Mammary epithelial cell (primary cell): ENCODE measurements at regions not wholly inside any gene's neighbourhood (a gene's known extent, or its start where the extent isn't known, plus 50 kb on each side); places are given as distances from the start of the nearest gene placed in this dataset.

ENCODE experiments used
- EZH2 ChIP-seq: IDR thresholded peaks from 2 replicates; pipeline ENCODE4 v1.6.1; 2012; ENCODE audit warnings: low read length, inconsistent platforms, borderline replicate concordance
- TF ChIP-seq, protein P1 (sequence below), 2 donors: IDR thresholded peaks in 1 of 2; conservative IDR thresholded peaks in 1 of 2; 2 replicates each; pipeline ENCODE4 v1.5.1; 2011 to 2012; ENCODE audit warnings: inconsistent platforms in 2 of 2, low read length in 2 of 2, mild to moderate bottlenecking in 2 of 2, control low read depth in 1 of 2, low read depth in 1 of 2; ENCODE audit not compliant: insufficient read depth in 1 of 2; ENCODE audit errors: extremely low read depth in 1 of 2

DNA sequence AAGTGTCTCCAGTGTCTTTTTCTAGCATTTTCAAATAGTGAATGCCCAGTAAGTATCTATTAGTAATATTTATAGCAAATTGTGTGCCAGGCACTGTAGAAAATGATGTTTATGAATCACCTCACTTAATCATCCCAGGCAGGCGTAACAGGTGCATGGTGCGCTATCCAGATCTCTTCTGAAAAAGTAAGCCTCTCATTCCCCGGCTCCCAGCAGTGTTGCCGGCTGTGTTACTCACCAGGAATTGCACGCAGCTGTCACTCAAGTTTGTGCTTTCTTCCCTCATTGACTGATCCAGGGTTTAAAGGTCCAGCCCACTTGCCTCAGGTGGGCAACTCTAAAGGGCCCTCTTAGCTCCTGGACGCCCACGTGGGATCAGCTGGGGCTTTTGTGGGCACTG lies 173.8 kb upstream of the RASSF8 start:
- TF ChIP-seq, protein P1, sequence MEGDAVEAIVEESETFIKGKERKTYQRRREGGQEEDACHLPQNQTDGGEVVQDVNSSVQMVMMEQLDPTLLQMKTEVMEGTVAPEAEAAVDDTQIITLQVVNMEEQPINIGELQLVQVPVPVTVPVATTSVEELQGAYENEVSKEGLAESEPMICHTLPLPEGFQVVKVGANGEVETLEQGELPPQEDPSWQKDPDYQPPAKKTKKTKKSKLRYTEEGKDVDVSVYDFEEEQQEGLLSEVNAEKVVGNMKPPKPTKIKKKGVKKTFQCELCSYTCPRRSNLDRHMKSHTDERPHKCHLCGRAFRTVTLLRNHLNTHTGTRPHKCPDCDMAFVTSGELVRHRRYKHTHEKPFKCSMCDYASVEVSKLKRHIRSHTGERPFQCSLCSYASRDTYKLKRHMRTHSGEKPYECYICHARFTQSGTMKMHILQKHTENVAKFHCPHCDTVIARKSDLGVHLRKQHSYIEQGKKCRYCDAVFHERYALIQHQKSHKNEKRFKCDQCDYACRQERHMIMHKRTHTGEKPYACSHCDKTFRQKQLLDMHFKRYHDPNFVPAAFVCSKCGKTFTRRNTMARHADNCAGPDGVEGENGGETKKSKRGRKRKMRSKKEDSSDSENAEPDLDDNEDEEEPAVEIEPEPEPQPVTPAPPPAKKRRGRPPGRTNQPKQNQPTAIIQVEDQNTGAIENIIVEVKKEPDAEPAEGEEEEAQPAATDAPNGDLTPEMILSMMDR (conservative IDR thresholded peaks at IDR 0.05 in 1 of 2, IDR thresholded peaks at IDR 0.05 in 1 of 2; ENCODE audit: extremely low read depth in 1 of 2, insufficient read depth in 1 of 2, low read depth in 1 of 2, low read length in 2 of 2), result no peak
- TF ChIP-seq EZH2, result no peak
